ENCODE measurements at regions not wholly inside any gene's neighbourhood (a gene's known extent, or its start where the extent isn't known, plus 50 kb on each side); places are given as distances from the start of the nearest gene placed in this dataset.

- TF ChIP-seq ZNF114 (CRISPR knock-in tag; IDR thresholded peaks at IDR 0.05), result no peak
- TF ChIP-seq POLR2AphosphoS5 (IDR thresholded peaks at IDR 0.05; ENCODE audit: low read depth), result no peak
- no peak for TF ChIP-seq CREB1 (CRISPR knock-in tag; IDR thresholded peaks at IDR 0.05; ENCODE audit: low read depth)
- TF ChIP-seq ZNF331 (CRISPR knock-in tag; IDR thresholded peaks at IDR 0.05; ENCODE audit: low read depth), result no peak
- TF ChIP-seq ETS1 (IDR thresholded peaks at IDR 0.05), result no peak
- no peak for TF ChIP-seq CTCF (conservative IDR thresholded peaks at IDR 0.05; ENCODE audit: low read depth in 2 of 2)
- no peak for TF ChIP-seq EZH2phosphoT487 (IDR thresholded peaks at IDR 0.05; ENCODE audit: unreplicated experiment)
- TF ChIP-seq STAT1 (IDR thresholded peaks at IDR 0.05; ENCODE audit: unreplicated experiment), result no peak
- no peak for TF ChIP-seq ZNF462 (CRISPR knock-in tag; IDR thresholded peaks at IDR 0.05)
- TF ChIP-seq JUNB (IDR thresholded peaks at IDR 0.05; ENCODE audit: unreplicated experiment), result no peak
- no peak for TF ChIP-seq REST (IDR thresholded peaks at IDR 0.05; ENCODE audit: unreplicated experiment)
- TF ChIP-seq NANOG (IDR thresholded peaks at IDR 0.05; ENCODE audit: borderline replicate concordance), result no peak
- TF ChIP-seq EZH2 (IDR thresholded peaks at IDR 0.05; ENCODE audit: low read depth, unreplicated experiment), result no peak
- no peaks in the 10 kb centered on the region; the same call in 1 of the 2 replicates for H3K4me1 ChIP-seq (ENCODE audit: insufficient read depth)
- no peaks in the 10 kb centered on the region for H3K4me1 Mint-ChIP-seq
- peaks cover 39% of the 10 kb centered on the region for H3K36me3 Mint-ChIP-seq (ENCODE audit: low read depth)
- no peaks in the 10 kb centered on the region for H3K79me2 ChIP-seq (replicated peaks; ENCODE audit: insufficient read depth)
- H4K20me1 ChIP-seq (replicated peaks; ENCODE audit: insufficient read depth), result no peaks in the 10 kb centered on the region
- H3K9me3 Mint-ChIP-seq, result peaks cover 92% of the 10 kb centered on the region
- H3K9me2 ChIP-seq (ENCODE audit: insufficient read depth), result no peaks in the 10 kb centered on the region; the same call in 1 of the 2 replicates
- no peak overlapping the region for H2AFZ ChIP-seq
- peaks cover 2% of the 10 kb centered on the region for H3K27me3 Mint-ChIP-seq (ENCODE audit: insufficient read depth, low read depth, poor library complexity)
- H3K4me3 ChIP-seq, result no peak overlapping the region
- H3K36me3 ChIP-seq (ENCODE audit: insufficient read depth), result no peaks in the 10 kb centered on the region
- no peaks in the 10 kb centered on the region for H3F3A ChIP-seq (replicated peaks; ENCODE audit: low read depth)
- DNase-seq (ENCODE audit: low spot score), result no peak
- H3K4me2 ChIP-seq, result no peak overlapping the region
- H3K27ac ChIP-seq (ENCODE audit: low read depth), result no peak overlapping the region
- no peak overlapping the region for H3K27ac Mint-ChIP-seq
- no peak for ATAC-seq
- H3K4me3 Mint-ChIP-seq, result no peak overlapping the region
- H3K27me3 ChIP-seq (ENCODE audit: insufficient read depth), result no peaks in the 10 kb centered on the region
Observed at GRCh38 chr7:67414858-67415257, 418.2 kb downstream of the TYW1 start.
